ENCODE measurements at regions not wholly inside any gene's neighbourhood (a gene's known extent, or its start where the extent isn't known, plus 50 kb on each side); places are given as distances from the start of the nearest gene placed in this dataset.

DNA sequence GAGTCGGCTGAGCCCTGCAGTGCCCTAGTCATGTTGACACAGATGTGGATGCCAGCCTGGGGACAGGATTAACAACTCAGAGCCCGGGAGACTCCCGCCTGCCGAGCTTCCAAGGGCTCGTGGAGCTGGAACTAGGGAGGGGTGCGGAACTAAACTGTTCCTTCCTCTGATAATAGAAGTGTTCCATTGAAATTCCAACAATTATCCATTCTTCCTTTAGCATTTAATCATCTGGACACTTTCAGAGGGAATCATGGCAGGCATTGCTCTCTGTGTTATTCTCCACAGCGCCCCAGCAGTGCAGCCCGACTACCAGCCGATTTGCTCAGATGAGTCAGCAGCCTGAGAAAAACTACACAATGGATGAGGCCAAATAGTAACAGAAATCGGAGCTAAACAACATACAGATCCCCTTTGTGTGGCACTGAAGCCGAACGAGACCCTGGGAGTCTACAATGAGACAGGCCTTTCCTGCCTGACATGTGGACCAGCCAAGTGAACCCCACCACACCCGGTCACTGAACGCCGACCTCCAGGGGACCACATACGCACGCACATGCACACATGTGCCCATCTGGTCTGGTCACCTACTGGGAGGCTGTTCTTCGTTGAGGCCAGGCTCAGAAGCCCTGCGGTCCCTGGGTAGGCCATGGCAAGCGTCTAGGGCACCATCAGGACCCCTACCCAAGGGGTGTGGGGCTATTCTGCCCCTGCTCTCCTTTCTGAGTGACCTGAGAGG lies 238.4 kb upstream of the AFDN start:
- Histone ChIP-seq H3K4me1 (ENCODE audit: control insufficient read depth in 1 of 2, insufficient read depth in 2 of 2, low read depth in 1 of 2, low read length in 1 of 2) (no peaks in the 10 kb centered on the region), H3F3A (replicated peaks; ENCODE audit: insufficient read depth) (no peaks in the 10 kb centered on the region), H3K4me3 (ENCODE audit: low read depth in 2 of 2, low read length in 1 of 2) (no peak overlapping the region), H3K79me2 (ENCODE audit: insufficient read depth) (no peaks in the 10 kb centered on the region), H3K27ac (ENCODE audit: low read depth in 2 of 2, low read length in 1 of 2) (no peak overlapping the region), H4K20me1 (ENCODE audit: insufficient read depth) (no peaks in the 10 kb centered on the region), H3K9ac (no peak overlapping the region), H3K9me3 (0 out of 2 replicates have a peak, but pooled peaks cover 3% of the 10 kb centered on the region), H3K4me2 (no peak overlapping the region), H2AFZ (ENCODE audit: low read depth) (no peak overlapping the region), H3K9me2 (no peaks in the 10 kb centered on the region), H3K27me3 (ENCODE audit: insufficient read depth) (no peaks in the 10 kb centered on the region), H3K36me3 (replicated peaks in 1 of 2; ENCODE audit: control insufficient read depth in 1 of 2, insufficient read depth in 2 of 2, low read length in 1 of 2) (no peaks in the 10 kb centered on the region)
- no peak for DNase-seq
- POLR2A ChIA-PET, result no interaction called here
- 56% methylated on average over 12 of the region's 20 CpGs for WGBS (ENCODE audit: low lambda C conversion rate)
- CTCF ChIA-PET, result no interaction called here
- no peak for TF ChIP-seq SIN3A (IDR thresholded peaks at IDR 0.05; ENCODE audit: borderline replicate concordance, low read depth, low read length)
- TF ChIP-seq YY1 (IDR thresholded peaks at IDR 0.05; ENCODE audit: low read depth), result no peak
- TF ChIP-seq MAX (IDR thresholded peaks at IDR 0.05; ENCODE audit: low read depth), result no peak
- no peak for TF ChIP-seq RFX5 (IDR thresholded peaks at IDR 0.05; ENCODE audit: low read length)
- no peak for TF ChIP-seq TEAD4 (IDR thresholded peaks at IDR 0.05; ENCODE audit: borderline replicate concordance, insufficient read depth)
- no peak for TF ChIP-seq POLR2AphosphoS5 (IDR thresholded peaks at IDR 0.05; ENCODE audit: low read depth, low read length)

- Histone ChIP-seq H4K20me1 (ENCODE audit: insufficient read depth) (no peaks in the 10 kb centered on the region), H3K9me3 (0 out of 2 replicates have a peak, but pooled peaks cover 3% of the 10 kb centered on the region), H3K27me3 (ENCODE audit: insufficient read depth) (no peaks in the 10 kb centered on the region), H3K9ac (no peak overlapping the region), H3K4me1 (ENCODE audit: control insufficient read depth in 1 of 2, insufficient read depth in 2 of 2, low read depth in 1 of 2, low read length in 1 of 2) (no peaks in the 10 kb centered on the region), H3K4me3 (ENCODE audit: low read depth in 2 of 2, low read length in 1 of 2) (no peak overlapping the region), H3K27ac (ENCODE audit: low read depth in 2 of 2, low read length in 1 of 2) (no peak overlapping the region), H3K79me2 (ENCODE audit: insufficient read depth) (no peaks in the 10 kb centered on the region), H3K36me3 (replicated peaks in 1 of 2; ENCODE audit: control insufficient read depth in 1 of 2, insufficient read depth in 2 of 2, low read length in 1 of 2) (no peaks in the 10 kb centered on the region), H3K4me2 (no peak overlapping the region), H3F3A (replicated peaks; ENCODE audit: insufficient read depth) (no peaks in the 10 kb centered on the region), H3K9me2 (no peaks in the 10 kb centered on the region), H2AFZ (ENCODE audit: low read depth) (no peak overlapping the region)
- 37% methylated on average over 14 of the region's 18 CpGs for WGBS (ENCODE audit: low lambda C conversion rate)
- DNase-seq, result no peak
- ChIA-PET POLR2A (no interaction called here), CTCF (no interaction called here)
- TF ChIP-seq, protein P1, sequence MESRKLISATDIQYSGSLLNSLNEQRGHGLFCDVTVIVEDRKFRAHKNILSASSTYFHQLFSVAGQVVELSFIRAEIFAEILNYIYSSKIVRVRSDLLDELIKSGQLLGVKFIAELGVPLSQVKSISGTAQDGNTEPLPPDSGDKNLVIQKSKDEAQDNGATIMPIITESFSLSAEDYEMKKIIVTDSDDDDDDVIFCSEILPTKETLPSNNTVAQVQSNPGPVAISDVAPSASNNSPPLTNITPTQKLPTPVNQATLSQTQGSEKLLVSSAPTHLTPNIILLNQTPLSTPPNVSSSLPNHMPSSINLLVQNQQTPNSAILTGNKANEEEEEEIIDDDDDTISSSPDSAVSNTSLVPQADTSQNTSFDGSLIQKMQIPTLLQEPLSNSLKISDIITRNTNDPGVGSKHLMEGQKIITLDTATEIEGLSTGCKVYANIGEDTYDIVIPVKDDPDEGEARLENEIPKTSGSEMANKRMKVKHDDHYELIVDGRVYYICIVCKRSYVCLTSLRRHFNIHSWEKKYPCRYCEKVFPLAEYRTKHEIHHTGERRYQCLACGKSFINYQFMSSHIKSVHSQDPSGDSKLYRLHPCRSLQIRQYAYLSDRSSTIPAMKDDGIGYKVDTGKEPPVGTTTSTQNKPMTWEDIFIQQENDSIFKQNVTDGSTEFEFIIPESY (IDR thresholded peaks at IDR 0.05; ENCODE audit: borderline replicate concordance, low read depth), result no peak
Observed at GRCh38 chr6:167588920-167589614, 237.6 kb upstream of the AFDN start.

DNA sequence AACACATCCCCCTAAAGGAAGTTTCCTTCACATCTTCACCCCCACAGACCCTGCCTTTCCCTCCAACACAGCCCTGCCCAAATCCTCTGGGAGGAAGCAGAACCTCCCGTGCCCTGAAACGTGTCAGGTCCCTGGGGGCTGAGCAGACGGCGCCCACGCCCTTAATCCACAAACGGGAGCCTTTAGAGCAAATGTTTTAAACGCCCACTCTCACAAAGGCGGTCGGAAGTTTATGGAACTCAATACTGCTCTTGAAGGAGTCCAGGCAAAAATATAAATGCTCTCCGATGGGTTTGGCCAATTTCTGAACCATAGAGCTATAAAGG lies 237.1 kb upstream of the AFDN start:
- DNase-seq, result no peak
- Histone ChIP-seq H3K79me2 (ENCODE audit: insufficient read depth) (no peaks in the 10 kb centered on the region), H4K20me1 (ENCODE audit: insufficient read depth) (no peaks in the 10 kb centered on the region), H2AFZ (ENCODE audit: low read depth) (no peak overlapping the region), H3K36me3 (replicated peaks in 1 of 2; ENCODE audit: control insufficient read depth in 1 of 2, insufficient read depth in 2 of 2, low read length in 1 of 2) (no peaks in the 10 kb centered on the region), H3K9me3 (0 out of 2 replicates have a peak, but pooled peaks cover under 1% of the 10 kb centered on the region), H3K9ac (no peak overlapping the region), H3K4me1 (ENCODE audit: control insufficient read depth in 1 of 2, insufficient read depth in 2 of 2, low read depth in 1 of 2, low read length in 1 of 2) (no peaks in the 10 kb centered on the region), H3K4me3 (ENCODE audit: low read depth in 2 of 2, low read length in 1 of 2) (no peak overlapping the region), H3K4me2 (no peak overlapping the region), H3K27me3 (ENCODE audit: insufficient read depth) (no peaks in the 10 kb centered on the region), H3K9me2 (no peaks in the 10 kb centered on the region), H3F3A (replicated peaks; ENCODE audit: insufficient read depth) (no peaks in the 10 kb centered on the region), H3K27ac (ENCODE audit: low read depth in 2 of 2, low read length in 1 of 2) (no peak overlapping the region)
- ChIA-PET CTCF (no interaction called here), POLR2A (no interaction called here)
- TF ChIP-seq RXRA (IDR thresholded peaks at IDR 0.05; ENCODE audit: borderline replicate concordance, low read depth) (no peak), RFX5 (IDR thresholded peaks at IDR 0.05; ENCODE audit: low read length) (no peak), RAD21 (IDR thresholded peaks at IDR 0.05; ENCODE audit: low read length) (no peak), IRF3 (IDR thresholded peaks at IDR 0.05; ENCODE audit: low read depth, low read length) (no peak), MAX (IDR thresholded peaks at IDR 0.05; ENCODE audit: low read depth) (no peak), TEAD4 (IDR thresholded peaks at IDR 0.05; ENCODE audit: borderline replicate concordance, insufficient read depth) (no peak), RCOR1 (IDR thresholded peaks at IDR 0.05; ENCODE audit: low read length) (no peak), SMC3 (IDR thresholded peaks at IDR 0.05; ENCODE audit: low read depth, low read length) (no peak), FOXJ3 (CRISPR knock-in tag; IDR thresholded peaks at IDR 0.05) (no peak)
- 50% methylated on average over 9 of the region's 10 CpGs for WGBS (ENCODE audit: low lambda C conversion rate)

Measured in SK-N-SH (cell line).